Ecto neural progenitor cell (in vitro differentiated cells): ENCODE measurements at regions not wholly inside any gene's neighbourhood (a gene's known extent, or its start where the extent isn't known, plus 50 kb on each side); places are given as distances from the start of the nearest gene placed in this dataset.

Experiments
- DNase-seq: peaks from one replicate; pipeline ENCODE4 v3.0.0-alpha.2; 2018; ENCODE audit warnings: low spot score

DNA sequence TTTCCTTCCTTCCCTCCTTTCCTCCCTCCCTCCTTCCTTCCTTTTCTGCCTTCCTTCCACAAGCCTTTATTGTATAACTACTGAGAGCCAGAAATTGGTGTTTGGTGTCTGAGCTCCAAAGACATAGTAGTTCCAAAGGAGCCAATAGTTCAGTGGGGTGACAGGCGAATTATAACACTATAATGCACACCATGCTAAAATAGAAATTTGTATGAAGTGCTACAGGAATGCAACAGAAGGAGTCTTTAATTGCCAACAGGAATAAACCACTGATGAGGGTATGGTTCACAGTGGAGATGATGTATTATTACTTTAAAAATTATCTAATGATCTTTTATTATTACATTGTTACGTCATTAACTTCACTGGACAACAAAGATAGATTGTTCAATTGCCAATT lies 158.8 kb upstream of the SP8 start:
- no peak for DNase-seq

DNA sequence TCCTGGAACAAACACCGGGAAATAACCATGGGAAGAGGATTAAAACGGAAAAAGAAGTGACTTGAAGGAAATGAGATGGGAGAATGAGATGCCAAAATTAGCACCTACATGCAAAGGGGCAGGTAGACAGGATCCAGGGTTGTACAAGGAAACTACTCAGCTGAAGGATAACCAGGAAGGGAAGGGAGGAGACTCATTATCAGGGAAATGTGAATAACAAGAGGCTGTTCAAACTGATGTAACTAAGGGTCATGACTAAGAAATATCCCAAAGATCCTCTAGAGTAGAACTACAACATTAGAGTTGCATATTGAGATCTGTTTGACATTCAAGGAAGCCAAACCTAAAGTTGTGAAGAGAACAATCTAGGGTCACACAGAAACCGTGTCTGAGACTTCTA lies 166.2 kb upstream of the SP8 start:
- no peak for DNase-seq

DNA sequence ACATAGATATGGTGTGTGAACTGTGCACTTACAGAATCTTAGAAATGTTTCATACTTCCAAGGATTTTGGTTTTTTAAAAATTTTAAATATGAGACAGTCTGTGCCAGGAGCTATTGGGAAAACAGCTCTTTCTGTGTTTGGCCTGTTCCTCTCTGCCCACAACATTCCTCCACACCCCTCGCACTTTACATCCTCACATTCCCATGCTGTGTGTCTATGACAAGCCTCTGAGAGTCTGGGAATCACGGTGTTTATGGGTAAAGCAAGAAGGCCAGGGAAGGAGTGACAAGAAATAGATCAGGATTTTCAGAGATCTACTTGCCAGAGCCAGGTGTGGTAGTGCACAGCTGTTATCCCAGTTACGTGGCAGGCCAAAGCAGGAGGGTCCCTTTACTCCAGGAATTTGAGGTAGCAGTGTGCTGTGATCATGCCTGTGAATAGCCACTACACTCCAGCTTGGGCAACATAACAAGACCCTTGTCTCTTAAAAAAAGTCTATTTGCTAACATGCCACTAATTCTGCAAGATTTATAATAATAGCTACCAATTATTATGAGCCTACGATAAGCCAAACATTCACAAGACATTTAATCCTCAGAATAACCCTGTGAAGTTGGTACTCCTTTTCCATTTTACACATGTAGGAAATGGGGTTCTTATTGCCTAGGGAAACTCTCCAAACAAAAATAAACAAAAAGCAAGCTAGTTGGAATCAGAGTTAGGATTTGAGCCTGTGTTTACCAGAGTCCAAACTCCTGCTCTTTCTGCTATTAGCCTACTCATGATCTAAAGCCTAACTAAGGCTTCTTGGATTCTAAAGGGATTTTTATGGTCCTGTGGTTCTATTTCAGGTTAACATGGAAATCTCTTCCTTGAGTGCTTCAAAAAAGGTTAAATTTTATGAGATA lies 168.3 kb upstream of the SP8 start:
- no peak for DNase-seq

DNA sequence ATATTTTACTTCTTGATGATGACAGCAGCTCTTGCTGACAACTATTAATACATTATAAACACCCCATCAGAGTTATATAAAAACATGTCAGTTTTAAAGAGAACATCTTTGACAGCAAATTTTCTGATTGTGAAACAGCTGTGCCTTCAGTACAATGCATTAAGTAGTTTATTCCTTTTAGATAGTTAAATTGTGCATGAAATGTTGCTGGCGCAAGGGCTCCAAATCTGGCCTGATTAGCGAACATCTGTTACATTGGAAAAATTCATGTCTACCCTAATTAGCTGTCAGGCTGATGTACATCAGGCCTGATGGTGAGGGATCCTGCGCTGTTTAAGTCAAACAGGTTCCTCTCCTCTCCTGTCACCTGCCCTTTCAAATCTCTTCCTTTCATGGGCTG lies 171.9 kb upstream of the SP8 start:
- DNase-seq = no peak

DNA sequence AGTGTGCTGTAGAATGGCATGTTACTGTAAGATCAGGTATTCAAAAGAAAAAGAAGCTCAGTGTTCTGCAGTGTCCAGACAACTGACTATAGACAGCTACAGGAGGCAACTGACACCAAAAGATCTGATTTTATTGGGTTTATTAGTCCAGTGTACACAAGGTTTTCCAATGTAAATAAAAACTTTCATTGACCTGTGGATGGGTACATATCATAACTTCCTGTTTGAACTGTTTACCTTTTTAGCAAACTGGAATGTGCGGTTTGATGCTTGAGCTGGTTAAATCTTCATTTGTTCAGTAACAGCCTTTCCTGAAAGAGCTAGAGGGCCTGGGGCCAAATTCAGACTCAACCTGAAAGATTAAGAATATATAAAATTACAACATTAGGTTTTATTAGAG lies 172.6 kb upstream of the SP8 start:
- DNase-seq = no peak

DNA sequence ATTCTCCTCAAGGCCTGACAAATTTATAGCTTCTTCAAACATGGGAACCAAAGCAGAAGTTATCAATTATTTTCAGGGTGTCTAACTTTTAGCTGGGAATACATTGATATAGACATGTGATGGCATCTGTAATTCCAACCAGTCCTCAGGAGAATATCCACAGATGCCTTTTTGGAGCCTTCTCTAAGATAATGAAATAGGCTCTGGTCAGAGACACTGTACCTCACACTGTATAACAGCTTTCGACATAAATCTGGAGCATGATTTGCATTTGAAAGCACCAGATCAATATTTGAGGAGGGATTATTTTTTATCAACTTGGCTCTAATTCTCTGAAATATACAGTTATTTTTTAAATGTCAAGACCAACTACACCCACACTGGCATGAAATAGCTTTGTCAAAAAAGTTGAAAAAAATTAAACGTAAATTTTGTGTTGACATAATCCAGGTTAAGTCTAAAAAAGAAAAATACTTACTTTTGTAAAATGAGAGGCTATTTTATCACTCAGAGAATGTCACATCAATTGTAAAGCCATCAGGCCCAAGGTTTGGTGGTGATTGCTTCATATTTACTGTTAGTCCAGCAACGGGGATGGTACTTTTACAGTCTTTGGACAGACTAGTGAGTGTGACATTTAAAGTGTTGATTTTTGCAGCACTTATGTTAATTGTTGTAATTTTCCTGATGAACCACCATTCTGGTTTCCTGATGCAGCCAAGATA lies 177.0 kb upstream of the SP8 start:
- DNase-seq = no peak

DNA sequence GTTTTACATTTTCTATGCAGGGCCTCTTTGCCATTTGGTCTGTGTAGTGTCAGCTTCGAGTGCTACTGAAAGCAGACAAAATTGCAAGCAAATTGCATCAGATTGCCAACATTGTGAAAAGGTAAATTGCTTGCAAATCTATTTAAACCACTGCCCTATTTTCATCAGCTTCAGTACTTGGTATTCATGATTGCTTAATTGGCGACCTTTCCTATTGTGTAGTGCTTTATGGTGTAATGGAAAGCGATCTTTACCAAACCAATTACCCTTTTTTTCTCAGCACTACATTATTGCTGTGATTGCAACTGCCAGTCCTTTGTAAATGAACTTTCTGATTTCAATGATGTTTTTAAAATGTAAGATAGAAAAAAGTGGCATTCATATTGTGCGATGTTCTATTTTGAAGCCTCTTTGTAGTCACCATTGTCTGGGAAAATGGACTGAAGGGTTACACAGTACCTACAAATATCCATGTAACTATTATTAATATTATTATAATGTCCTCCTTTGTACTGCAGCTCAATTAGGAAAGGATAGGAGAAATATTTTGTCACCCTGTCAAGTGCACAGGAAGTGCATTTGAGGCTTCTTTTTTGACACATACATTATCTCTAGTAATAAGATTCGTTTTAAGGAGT lies 177.7 kb upstream of the SP8 start:
- DNase-seq = no peak

DNA sequence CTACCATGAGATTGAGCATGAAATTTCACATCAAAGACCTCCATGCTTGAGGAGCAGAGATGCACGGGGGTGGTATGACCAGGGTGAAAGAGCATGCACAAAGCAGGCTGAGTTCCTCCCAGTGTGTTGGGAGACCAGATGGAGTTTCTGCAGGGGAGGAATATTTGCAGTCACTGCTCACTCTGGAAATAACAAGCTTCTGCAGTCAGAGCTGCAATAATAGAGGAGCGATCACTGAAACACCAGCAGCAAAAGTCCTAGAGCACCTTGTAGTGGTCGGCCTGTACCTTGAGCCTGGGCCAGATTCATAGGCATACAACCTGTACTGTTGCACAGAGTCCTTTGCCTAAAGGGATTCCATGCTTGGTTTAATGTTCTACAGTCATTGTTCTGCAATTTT lies 184.5 kb upstream of the SP8 start:
- no peak for DNase-seq

DNA sequence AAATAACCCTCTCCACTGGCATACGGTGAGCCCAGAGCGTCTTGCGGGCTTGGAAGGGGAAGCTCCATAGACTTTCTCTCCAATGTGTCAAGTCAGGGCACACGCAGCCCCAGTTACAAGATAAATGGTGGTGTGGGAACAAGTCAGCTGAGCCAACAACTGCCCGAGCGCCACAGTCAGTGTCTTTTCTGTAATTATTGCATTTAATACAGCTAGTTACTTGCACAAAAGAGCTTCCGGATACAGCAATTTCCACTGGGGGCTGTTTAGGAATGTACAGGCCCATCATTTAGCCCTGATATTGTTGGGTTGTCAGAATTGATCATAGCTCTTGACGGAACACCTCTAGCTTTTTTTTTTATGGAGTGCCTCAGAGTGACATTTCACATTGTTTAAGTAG lies 193.5 kb upstream of the SP8 start:
- DNase-seq = no peak

DNA sequence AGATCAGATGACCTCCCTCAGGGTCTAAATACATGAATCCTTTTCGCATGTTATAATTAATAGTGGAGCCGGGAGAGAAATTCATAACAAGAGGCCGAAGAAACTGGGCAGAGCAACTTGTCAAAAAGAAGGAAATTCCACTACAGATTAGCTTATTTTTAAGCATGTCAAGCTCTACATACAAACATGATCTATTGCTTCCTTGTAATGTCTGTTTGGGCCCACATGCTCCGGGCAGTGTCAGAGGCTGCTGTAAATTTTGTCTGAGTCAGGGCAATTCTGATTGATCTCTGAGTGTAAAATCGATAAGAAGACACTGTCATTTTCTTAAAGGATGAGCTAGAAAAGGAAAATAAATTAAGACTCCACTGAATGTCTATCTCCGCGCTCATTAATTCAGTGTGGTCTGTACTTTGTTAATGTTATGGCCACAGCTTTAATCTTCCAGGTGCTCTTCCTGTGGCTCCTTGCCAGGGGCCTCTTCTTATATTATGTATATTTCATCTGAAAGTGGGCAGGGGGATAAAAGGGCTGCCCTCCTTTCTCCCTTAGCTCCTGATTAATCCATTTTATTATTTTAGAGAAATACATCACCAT lies 194.1 kb upstream of the SP8 start:
- no peak for DNase-seq

DNA sequence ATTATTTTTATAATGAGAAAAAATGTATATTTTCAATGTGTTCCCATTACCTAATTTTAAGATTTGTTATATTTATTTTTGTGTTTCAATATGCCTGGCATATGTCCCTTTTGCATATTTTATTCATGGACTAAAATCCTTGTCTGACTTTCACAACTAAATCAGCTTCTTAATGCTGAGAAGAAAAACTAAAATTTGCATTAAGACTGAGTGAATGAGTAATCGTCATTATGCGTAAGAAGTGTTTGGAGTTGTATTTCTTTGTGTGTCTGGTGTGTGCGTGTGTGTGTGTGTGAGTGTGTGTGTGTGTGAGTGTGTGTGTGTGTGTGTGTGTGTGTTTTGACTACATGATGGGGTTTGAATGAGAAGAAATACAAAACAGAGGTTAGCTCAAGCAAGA lies 201.7 kb upstream of the SP8 start:
- DNase-seq = no peak

DNA sequence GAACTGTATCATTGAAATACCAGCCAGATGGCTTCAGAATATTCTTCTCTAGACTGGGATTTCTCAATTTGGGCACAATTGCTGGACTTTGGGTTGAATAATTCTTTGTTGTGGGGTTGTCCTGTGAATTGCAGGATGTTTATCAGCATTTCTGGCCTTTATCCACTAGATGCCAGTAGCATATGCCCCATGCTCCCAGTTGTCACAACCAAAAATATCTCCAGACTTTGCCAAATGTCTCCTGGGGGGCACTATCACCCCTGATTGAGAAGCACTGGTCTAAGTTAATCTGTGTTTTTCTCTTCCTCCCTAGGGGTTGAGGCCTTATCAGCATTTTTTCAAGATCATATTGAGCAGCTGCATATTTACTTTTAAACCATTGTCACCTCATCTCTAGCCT lies 204.9 kb upstream of the SP8 start:
- no peak for DNase-seq

DNA sequence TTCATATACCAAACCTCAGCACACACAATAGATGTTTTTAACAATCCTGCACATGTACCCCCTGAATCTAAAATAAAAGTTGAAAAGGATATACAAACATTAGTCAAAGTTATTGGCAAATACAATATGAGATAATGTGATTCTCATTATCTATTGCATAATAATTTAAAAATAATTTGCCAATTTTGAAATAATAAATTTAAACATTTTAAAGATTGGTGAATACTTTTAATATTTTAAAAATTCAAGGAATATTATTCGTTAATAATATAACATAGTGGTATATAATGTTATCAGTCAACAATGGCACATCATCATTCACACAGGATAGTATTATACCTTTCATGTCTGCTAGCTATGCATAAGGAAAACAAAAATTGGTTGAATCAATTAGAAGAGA lies 207.0 kb upstream of the SP8 start:
- DNase-seq = no peak

DNA sequence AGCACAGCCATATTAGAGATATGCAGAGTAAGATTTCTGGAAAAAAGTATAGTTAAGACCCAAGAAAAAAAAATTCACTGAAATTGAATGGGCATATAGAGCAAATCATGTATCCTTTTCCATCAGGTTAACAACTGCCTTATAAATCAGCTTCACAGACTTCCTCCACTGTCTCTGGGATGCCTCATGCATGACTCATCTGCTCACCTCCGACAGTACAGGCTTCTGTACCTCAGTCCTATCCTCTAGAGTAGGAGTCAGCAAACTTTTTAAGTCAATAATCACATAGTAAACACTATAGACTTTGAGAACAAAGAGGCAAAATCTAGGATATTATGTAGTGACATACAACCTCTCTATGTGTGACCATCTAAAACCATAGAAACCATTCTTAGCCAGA lies 211.6 kb upstream of the SP8 start:
- no peak for DNase-seq

DNA sequence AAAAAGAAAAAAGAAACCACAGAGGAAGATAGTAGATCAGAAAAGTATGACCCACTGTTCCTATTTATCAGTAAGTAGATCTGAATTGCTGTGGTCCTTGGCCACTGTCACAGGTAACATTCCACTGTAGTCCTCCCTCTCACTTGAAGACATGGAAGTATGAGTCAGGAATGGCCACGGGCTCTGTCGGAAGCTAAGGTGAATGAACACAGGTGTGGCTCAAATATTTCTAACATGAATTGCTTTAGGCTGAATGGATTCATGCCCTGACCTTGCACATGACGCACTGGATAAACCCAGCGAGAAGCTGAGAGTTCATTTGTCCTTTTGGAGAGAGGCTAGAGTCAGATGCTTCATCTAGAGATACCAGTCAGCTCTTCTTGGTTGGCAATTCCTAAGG lies 224.5 kb upstream of the SP8 start:
- no peak for DNase-seq

DNA sequence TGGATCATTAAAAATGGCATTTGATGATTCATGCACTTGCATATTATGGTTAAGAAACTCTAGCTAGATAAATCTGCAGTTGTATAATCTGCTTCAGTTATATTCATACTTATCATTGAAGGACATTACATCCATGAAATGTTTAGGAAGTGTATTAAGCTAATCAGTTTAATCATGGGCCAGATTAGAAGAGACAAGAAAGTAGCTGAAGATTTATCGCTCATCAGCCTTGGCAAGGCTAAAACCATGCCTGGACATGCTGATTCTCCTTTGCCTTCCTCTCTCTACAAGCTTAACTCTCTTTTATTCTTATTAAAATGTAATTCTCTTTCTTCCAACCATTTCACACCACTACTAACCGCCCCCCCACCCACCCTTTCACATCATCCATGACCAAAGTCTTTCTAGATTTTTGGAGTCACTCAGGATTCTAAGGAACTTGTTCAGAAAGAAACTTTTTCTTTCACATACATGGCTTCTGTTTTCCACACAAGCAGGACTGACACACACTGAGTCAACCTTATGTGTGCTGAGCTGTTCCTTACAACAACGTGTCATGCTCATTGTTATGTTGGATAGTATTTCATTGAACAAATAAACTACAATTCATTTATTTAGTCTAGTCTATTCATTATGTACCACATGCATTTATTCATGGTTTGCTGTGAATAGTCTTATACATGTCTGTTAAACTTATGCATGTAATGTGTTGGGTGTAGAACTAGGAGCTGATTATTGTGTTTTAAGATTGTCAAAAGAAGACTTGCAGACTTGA lies 227.3 kb upstream of the SP8 start:
- DNase-seq = no peak

DNA sequence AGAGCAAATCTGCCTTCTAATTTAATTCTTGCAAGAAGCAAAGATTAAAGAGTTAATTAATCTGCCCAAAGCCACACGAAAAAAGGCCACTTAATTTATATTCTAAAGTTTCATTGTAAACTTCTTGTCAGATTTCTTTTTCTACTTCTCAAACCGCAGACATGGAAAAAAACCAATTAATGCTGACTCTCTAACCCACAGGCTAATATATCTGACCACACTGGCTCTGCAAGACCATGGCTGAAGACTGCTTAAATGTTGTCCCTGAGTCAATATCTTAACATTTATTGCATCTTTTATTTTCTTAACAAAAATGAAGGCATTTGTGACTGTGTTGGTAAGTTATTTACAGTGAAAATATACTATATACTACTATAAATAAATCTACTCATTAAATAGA lies 234.0 kb upstream of the SP8 start:
- no peak for DNase-seq

DNA sequence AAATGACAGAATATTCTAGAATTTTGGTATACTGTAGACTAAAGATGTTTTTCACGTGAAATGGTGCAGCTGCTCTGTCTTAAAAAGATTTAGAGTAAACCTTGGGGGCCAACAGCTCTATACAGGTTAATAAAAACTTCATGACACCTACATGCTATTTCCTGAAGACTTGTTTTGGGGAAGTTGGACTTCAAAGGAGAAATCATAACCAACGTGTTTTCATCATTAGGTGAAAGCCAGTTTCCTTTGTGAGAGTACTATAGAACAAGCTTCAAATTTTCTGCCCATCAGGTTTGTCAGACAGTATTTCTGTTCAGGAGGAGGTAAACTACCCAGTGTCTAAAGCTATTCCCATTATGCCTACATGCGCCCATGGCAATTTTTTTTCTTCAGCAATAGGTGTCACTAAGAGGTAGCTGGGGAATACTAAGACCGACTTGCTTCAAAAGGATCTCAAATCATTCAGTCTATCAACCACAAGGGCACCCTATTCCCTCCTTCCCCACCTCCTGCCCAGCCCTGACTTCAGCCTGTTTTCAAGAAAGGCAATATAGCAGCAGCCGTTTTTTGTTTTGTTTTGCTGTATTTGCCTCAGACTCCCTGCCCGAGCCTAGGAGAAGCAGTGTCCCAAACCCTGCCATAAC lies 237.3 kb upstream of the SP8 start:
- DNase-seq = no peak

DNA sequence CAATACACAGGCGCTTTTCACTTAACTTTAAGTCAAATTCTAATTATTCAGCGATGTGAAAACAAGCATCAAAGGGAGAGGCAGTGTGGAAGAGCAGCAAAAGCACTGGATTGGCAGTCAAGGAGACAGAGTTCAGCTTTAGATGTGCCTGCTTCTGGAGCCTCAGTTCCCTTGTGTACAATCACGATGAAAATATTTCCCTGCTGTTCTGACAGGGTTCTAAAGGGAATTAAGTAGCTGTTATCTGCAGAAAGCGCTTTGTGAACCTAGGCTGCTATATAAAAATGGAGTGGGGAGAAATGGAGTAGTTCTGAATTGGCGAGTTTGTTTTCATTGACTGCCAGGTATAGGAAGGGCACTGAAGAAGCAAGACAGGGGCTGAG lies 237.8 kb upstream of the SP8 start:
- DNase-seq = no peak

DNA sequence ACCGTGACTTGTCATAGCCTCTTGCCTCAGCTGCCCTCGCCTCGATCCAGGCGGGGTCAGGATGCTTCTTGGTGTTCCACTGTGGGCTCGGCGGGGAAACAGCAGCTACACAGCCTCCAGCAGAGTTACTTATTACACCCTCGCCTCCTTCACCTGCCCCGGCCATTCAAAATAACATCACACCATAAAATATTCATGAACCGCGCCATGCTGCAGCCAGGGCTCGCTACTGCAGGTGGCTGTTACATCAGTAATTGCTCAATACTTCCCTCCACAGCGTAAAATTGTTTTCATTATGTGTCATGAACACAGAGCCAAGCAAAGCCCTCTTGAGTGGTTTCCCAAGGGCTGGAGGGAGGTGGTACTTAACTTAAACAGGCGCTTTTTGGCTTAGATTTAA lies 241.5 kb upstream of the SP8 start:
- peak; percentile 79 for DNase-seq

DNA sequence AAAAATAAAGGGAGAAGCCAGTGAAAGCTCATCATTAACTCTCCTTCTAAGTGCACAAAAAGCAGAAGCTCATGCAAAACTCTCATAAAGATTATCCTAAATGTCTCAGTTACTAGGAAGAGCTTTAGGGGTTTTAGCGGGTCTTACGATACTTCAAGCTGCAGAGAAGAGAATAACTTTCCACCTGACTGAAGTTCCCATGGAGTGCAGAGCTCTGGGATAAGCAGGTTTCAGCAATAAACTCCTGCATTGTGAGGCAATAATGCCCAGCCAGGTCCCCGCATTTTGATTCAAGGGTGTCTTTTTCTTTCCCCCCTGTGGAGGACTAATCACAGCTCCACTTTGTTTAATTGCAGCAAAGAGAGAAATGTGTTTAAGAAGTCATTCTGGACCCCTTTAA lies 241.9 kb upstream of the SP8 start:
- DNase-seq = peak; percentile 64

DNA sequence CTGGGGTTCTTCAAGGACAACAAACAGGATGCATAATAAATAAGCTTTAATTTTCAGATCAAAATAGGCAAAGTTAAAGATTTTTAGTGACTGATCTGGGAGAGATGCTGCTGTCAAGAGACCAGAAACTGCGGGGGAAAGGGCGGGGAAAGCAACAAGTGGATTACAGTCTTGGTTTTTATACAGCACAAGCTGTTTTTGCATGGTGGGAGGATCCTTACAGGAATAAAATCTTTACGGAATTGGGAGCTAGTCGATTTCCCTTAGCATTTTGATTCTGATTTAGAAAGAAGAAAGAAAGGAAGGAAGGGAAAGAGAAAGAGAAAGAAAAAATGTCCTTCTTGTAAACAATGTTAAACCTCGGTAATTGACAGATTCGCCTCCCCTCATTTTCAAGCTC lies 242.3 kb upstream of the SP8 start:
- DNase-seq = peak; percentile 52
